ENCODE measurements at regions not wholly inside any gene's neighbourhood (a gene's known extent, or its start where the extent isn't known, plus 50 kb on each side); places are given as distances from the start of the nearest gene placed in this dataset.

GRCh38 chr13:103517768-103518102 lies 451.5 kb upstream of the SLC10A2 start:
- H3K9me3 ChIP-seq (ENCODE audit: control insufficient read depth in 2 of 2, low read length in 2 of 2) = no peaks in the 10 kb centered on the region
- H3K27me3 ChIP-seq (ENCODE audit: control insufficient read depth in 1 of 2, insufficient read depth in 2 of 2, low read length in 2 of 2) = no peaks in the 10 kb centered on the region
- H3K9ac ChIP-seq (ENCODE audit: low read length in 2 of 2) = no peak overlapping the region
- no peak overlapping the region for H3K27ac ChIP-seq (ENCODE audit: low read length)
- no peaks in the 10 kb centered on the region for H3K36me3 ChIP-seq (ENCODE audit: control insufficient read depth in 2 of 2, insufficient read depth in 2 of 2, low read length in 2 of 2)
- H3K4me1 ChIP-seq (ENCODE audit: control insufficient read depth, insufficient read depth, low read length) = no peaks in the 10 kb centered on the region
- no peak overlapping the region for H3K4me3 ChIP-seq (ENCODE audit: low read length in 2 of 2)

GRCh38 chr13:103517066-103517767 lies 451.0 kb upstream of the SLC10A2 start:
- Histone ChIP-seq H3K27me3 (ENCODE audit: control insufficient read depth in 1 of 2, insufficient read depth in 2 of 2, low read length in 2 of 2) (no peaks in the 10 kb centered on the region), H3K4me3 (ENCODE audit: low read length in 2 of 2) (no peak overlapping the region), H3K36me3 (ENCODE audit: control insufficient read depth in 2 of 2, insufficient read depth in 2 of 2, low read length in 2 of 2) (no peaks in the 10 kb centered on the region), H3K4me1 (ENCODE audit: control insufficient read depth, insufficient read depth, low read length) (no peaks in the 10 kb centered on the region), H3K9me3 (ENCODE audit: control insufficient read depth in 2 of 2, low read length in 2 of 2) (no peaks in the 10 kb centered on the region), H3K27ac (ENCODE audit: low read length) (no peak overlapping the region), H3K9ac (ENCODE audit: low read length in 2 of 2) (no peak overlapping the region)

GRCh38 chr13:103516015-103516795 lies 450.0 kb upstream of the SLC10A2 start:
- H3K27ac ChIP-seq (ENCODE audit: low read length) = no peak overlapping the region
- H3K4me1 ChIP-seq (ENCODE audit: control insufficient read depth, insufficient read depth, low read length) = no peaks in the 10 kb centered on the region
- no peaks in the 10 kb centered on the region for H3K36me3 ChIP-seq (ENCODE audit: control insufficient read depth in 2 of 2, insufficient read depth in 2 of 2, low read length in 2 of 2)
- no peaks in the 10 kb centered on the region for H3K27me3 ChIP-seq (ENCODE audit: control insufficient read depth in 1 of 2, insufficient read depth in 2 of 2, low read length in 2 of 2)
- H3K9ac ChIP-seq (ENCODE audit: low read length in 2 of 2) = no peak overlapping the region
- no peaks in the 10 kb centered on the region for H3K9me3 ChIP-seq (ENCODE audit: control insufficient read depth in 2 of 2, low read length in 2 of 2)
- no peak overlapping the region for H3K4me3 ChIP-seq (ENCODE audit: low read length in 2 of 2)

- H3K27me3 ChIP-seq (ENCODE audit: control insufficient read depth in 1 of 2, insufficient read depth in 2 of 2, low read length in 2 of 2) = no peaks in the 10 kb centered on the region
- no peaks in the 10 kb centered on the region for H3K36me3 ChIP-seq (ENCODE audit: control insufficient read depth in 2 of 2, insufficient read depth in 2 of 2, low read length in 2 of 2)
- H3K4me3 ChIP-seq (ENCODE audit: low read length in 2 of 2) = no peak overlapping the region
- no peak overlapping the region for H3K9ac ChIP-seq (ENCODE audit: low read length in 2 of 2)
- no peak overlapping the region for H3K27ac ChIP-seq (ENCODE audit: low read length)
- H3K4me1 ChIP-seq (ENCODE audit: control insufficient read depth, insufficient read depth, low read length) = no peaks in the 10 kb centered on the region
- H3K9me3 ChIP-seq (ENCODE audit: control insufficient read depth in 2 of 2, low read length in 2 of 2) = no peaks in the 10 kb centered on the region
Measured at GRCh38 chr13:103515410-103515809, 449.2 kb upstream of the SLC10A2 start.

GRCh38 chr13:103514619-103515018 lies 448.4 kb upstream of the SLC10A2 start:
- H3K27ac ChIP-seq (ENCODE audit: low read length) = no peak overlapping the region
- no peak overlapping the region for H3K4me3 ChIP-seq (ENCODE audit: low read length in 2 of 2)
- no peaks in the 10 kb centered on the region for H3K4me1 ChIP-seq (ENCODE audit: control insufficient read depth, insufficient read depth, low read length)
- no peaks in the 10 kb centered on the region for H3K36me3 ChIP-seq (ENCODE audit: control insufficient read depth in 2 of 2, insufficient read depth in 2 of 2, low read length in 2 of 2)
- H3K9me3 ChIP-seq (ENCODE audit: control insufficient read depth in 2 of 2, low read length in 2 of 2) = no peaks in the 10 kb centered on the region
- H3K27me3 ChIP-seq (ENCODE audit: control insufficient read depth in 1 of 2, insufficient read depth in 2 of 2, low read length in 2 of 2) = no peaks in the 10 kb centered on the region
- no peak overlapping the region for H3K9ac ChIP-seq (ENCODE audit: low read length in 2 of 2)

- H3K9me3 ChIP-seq (ENCODE audit: control insufficient read depth in 2 of 2, low read length in 2 of 2) = no peaks in the 10 kb centered on the region
- H3K36me3 ChIP-seq (ENCODE audit: control insufficient read depth in 2 of 2, insufficient read depth in 2 of 2, low read length in 2 of 2) = no peaks in the 10 kb centered on the region
- H3K27me3 ChIP-seq (ENCODE audit: control insufficient read depth in 1 of 2, insufficient read depth in 2 of 2, low read length in 2 of 2) = no peaks in the 10 kb centered on the region
- H3K4me3 ChIP-seq (ENCODE audit: low read length in 2 of 2) = no peak overlapping the region
- no peaks in the 10 kb centered on the region for H3K4me1 ChIP-seq (ENCODE audit: control insufficient read depth, insufficient read depth, low read length)
- no peak overlapping the region for H3K9ac ChIP-seq (ENCODE audit: low read length in 2 of 2)
- H3K27ac ChIP-seq (ENCODE audit: low read length) = no peak overlapping the region
Measured at GRCh38 chr13:103514188-103514587, 448.0 kb upstream of the SLC10A2 start.

GRCh38 chr13:103510007-103510535 lies 443.9 kb upstream of the SLC10A2 start:
- peaks cover 0 to 3% of the 10 kb centered on the region in 2 donors for H3K9me3 ChIP-seq (ENCODE audit: control insufficient read depth in 2 of 2, low read length in 2 of 2)
- no peaks in the 10 kb centered on the region for H3K27me3 ChIP-seq (ENCODE audit: control insufficient read depth in 1 of 2, insufficient read depth in 2 of 2, low read length in 2 of 2)
- no peak overlapping the region for H3K4me3 ChIP-seq (ENCODE audit: low read length in 2 of 2)
- no peak overlapping the region for H3K27ac ChIP-seq (ENCODE audit: low read length)
- no peaks in the 10 kb centered on the region for H3K4me1 ChIP-seq (ENCODE audit: control insufficient read depth, insufficient read depth, low read length)
- no peak overlapping the region for H3K9ac ChIP-seq (ENCODE audit: low read length in 2 of 2)
- no peaks in the 10 kb centered on the region for H3K36me3 ChIP-seq (ENCODE audit: control insufficient read depth in 2 of 2, insufficient read depth in 2 of 2, low read length in 2 of 2)

GRCh38 chr13:103497404-103497803 lies 431.2 kb upstream of the SLC10A2 start:
- Histone ChIP-seq H3K4me1 (ENCODE audit: control insufficient read depth, insufficient read depth, low read length) (no peaks in the 10 kb centered on the region), H3K27ac (ENCODE audit: low read length) (no peak overlapping the region), H3K36me3 (ENCODE audit: control insufficient read depth in 2 of 2, insufficient read depth in 2 of 2, low read length in 2 of 2) (no peaks in the 10 kb centered on the region), H3K9me3 (ENCODE audit: control insufficient read depth in 2 of 2, low read length in 2 of 2) (no peaks in the 10 kb centered on the region), H3K27me3 (ENCODE audit: control insufficient read depth in 1 of 2, insufficient read depth in 2 of 2, low read length in 2 of 2) (no peaks in the 10 kb centered on the region), H3K4me3 (ENCODE audit: low read length in 2 of 2) (no peak overlapping the region), H3K9ac (ENCODE audit: low read length in 2 of 2) (no peak overlapping the region)

- Histone ChIP-seq H3K27ac (ENCODE audit: low read length) (no peak overlapping the region), H3K9ac (ENCODE audit: low read length in 2 of 2) (no peak overlapping the region), H3K9me3 (ENCODE audit: control insufficient read depth in 2 of 2, low read length in 2 of 2) (no peaks in the 10 kb centered on the region), H3K4me1 (ENCODE audit: control insufficient read depth, insufficient read depth, low read length) (no peaks in the 10 kb centered on the region), H3K4me3 (ENCODE audit: low read length in 2 of 2) (no peak overlapping the region), H3K36me3 (ENCODE audit: control insufficient read depth in 2 of 2, insufficient read depth in 2 of 2, low read length in 2 of 2) (no peaks in the 10 kb centered on the region), H3K27me3 (ENCODE audit: control insufficient read depth in 1 of 2, insufficient read depth in 2 of 2, low read length in 2 of 2) (no peaks in the 10 kb centered on the region)
Measured at GRCh38 chr13:103487841-103488240, 421.6 kb upstream of the SLC10A2 start.

- Histone ChIP-seq H3K36me3 (ENCODE audit: control insufficient read depth in 2 of 2, insufficient read depth in 2 of 2, low read length in 2 of 2) (no peaks in the 10 kb centered on the region), H3K4me1 (ENCODE audit: control insufficient read depth, insufficient read depth, low read length) (no peaks in the 10 kb centered on the region), H3K4me3 (ENCODE audit: low read length in 2 of 2) (no peak overlapping the region), H3K9me3 (ENCODE audit: control insufficient read depth in 2 of 2, low read length in 2 of 2) (no peaks in the 10 kb centered on the region), H3K9ac (ENCODE audit: low read length in 2 of 2) (no peak overlapping the region), H3K27ac (ENCODE audit: low read length) (no peak overlapping the region), H3K27me3 (ENCODE audit: control insufficient read depth in 1 of 2, insufficient read depth in 2 of 2, low read length in 2 of 2) (no peaks in the 10 kb centered on the region)
Measured at GRCh38 chr13:103473081-103473480, 406.9 kb upstream of the SLC10A2 start.

GRCh38 chr13:103471896-103472295 lies 405.7 kb upstream of the SLC10A2 start:
- H3K9ac ChIP-seq (ENCODE audit: low read length in 2 of 2) = no peak overlapping the region
- H3K9me3 ChIP-seq (ENCODE audit: control insufficient read depth in 2 of 2, low read length in 2 of 2) = no peaks in the 10 kb centered on the region
- no peak overlapping the region for H3K4me3 ChIP-seq (ENCODE audit: low read length in 2 of 2)
- no peak overlapping the region for H3K27ac ChIP-seq (ENCODE audit: low read length)
- H3K4me1 ChIP-seq (ENCODE audit: control insufficient read depth, insufficient read depth, low read length) = no peaks in the 10 kb centered on the region
- no peaks in the 10 kb centered on the region for H3K27me3 ChIP-seq (ENCODE audit: control insufficient read depth in 1 of 2, insufficient read depth in 2 of 2, low read length in 2 of 2)
- no peaks in the 10 kb centered on the region for H3K36me3 ChIP-seq (ENCODE audit: control insufficient read depth in 2 of 2, insufficient read depth in 2 of 2, low read length in 2 of 2)
